ENCODE measurements at regions not wholly inside any gene's neighbourhood (a gene's known extent, or its start where the extent isn't known, plus 50 kb on each side); places are given as distances from the start of the nearest gene placed in this dataset.
"Not testable (repeated sequence)": the region's sequence is repeated elsewhere in the genome, so short reads cannot be mapped to it uniquely, and the experiment has no call there.

- no peak for DNase-seq (ENCODE audit: extremely low spot score, unreplicated experiment)
- Mint-ChIP-seq H3K4me1 (ENCODE audit: unreplicated experiment) (no peaks in the 10 kb centered on the region), H3K36me3 (no peaks in the 10 kb centered on the region), H3K9me3 (no peaks in the 10 kb centered on the region), H3K27ac (no peak overlapping the region), H3K4me3 (no peak overlapping the region), H3K27me3 (peaks cover 3% of the 10 kb centered on the region)
- TF ChIP-seq, protein P1, sequence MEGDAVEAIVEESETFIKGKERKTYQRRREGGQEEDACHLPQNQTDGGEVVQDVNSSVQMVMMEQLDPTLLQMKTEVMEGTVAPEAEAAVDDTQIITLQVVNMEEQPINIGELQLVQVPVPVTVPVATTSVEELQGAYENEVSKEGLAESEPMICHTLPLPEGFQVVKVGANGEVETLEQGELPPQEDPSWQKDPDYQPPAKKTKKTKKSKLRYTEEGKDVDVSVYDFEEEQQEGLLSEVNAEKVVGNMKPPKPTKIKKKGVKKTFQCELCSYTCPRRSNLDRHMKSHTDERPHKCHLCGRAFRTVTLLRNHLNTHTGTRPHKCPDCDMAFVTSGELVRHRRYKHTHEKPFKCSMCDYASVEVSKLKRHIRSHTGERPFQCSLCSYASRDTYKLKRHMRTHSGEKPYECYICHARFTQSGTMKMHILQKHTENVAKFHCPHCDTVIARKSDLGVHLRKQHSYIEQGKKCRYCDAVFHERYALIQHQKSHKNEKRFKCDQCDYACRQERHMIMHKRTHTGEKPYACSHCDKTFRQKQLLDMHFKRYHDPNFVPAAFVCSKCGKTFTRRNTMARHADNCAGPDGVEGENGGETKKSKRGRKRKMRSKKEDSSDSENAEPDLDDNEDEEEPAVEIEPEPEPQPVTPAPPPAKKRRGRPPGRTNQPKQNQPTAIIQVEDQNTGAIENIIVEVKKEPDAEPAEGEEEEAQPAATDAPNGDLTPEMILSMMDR (conservative IDR thresholded peaks at IDR 0.05), result no peak
These were observed 130.2 kb downstream of the MED10 start for GRCh38 chr5:6248132-6248531.

DNA sequence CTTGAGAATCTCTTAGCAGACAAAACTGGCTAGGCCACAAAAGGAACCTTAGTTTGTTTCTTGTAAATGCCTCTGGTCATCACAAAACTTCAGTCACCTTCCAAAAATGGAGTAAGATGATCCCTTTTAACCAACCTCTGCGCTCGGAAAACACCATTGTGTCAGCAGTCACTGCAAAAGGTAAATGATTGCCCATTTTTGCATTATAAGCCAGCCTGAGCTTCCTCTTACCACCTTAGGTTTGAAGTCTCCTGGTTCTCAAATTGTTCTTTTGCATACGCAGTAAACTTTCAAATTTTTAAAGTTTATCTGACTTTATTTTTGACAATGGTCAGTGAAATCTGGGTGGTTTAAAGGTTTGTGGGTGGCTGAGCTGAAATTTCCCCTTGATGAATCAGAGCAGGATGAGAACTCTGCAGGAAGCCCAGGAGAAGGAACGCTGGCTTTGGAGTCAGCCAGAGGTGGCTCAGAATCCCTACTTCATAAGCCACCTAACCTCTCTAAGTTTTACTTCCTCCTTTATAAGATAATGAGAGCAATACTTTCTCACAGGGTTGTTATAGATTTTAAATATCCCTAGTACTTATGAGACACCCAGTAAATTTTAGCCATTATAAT, 131.4 kb downstream of the MED10 start:
- Mint-ChIP-seq H3K27me3 (peaks cover 3% of the 10 kb centered on the region), H3K27ac (no peak overlapping the region), H3K4me3 (no peak overlapping the region), H3K4me1 (ENCODE audit: unreplicated experiment) (no peaks in the 10 kb centered on the region), H3K9me3 (no peaks in the 10 kb centered on the region), H3K36me3 (no peaks in the 10 kb centered on the region)
- TF ChIP-seq, protein P1 (conservative IDR thresholded peaks at IDR 0.05), result no peak
- no peak for DNase-seq (ENCODE audit: extremely low spot score, unreplicated experiment)

DNA sequence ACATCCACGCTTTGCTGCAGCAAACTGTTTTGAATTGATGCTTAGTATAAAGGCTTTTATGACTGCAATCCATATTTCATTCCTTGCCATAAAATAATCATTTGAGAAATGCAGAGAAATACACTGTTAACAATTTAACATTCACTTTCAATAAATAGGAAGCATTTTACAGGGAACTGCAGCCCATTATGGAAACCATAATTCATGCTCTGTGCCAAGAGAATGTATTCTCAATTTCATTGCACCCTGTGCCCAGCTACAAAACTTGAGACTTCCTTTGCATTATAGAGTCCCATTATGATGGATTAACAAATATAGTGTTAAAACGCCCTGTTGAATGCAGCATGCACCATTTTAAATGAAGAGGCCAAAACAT, 134.0 kb downstream of the MED10 start:
- Mint-ChIP-seq H3K27ac (no peak overlapping the region), H3K27me3 (peaks cover 3% of the 10 kb centered on the region), H3K4me1 (ENCODE audit: unreplicated experiment) (no peaks in the 10 kb centered on the region), H3K36me3 (no peaks in the 10 kb centered on the region), H3K9me3 (no peaks in the 10 kb centered on the region), H3K4me3 (no peak overlapping the region)
- DNase-seq (ENCODE audit: extremely low spot score, unreplicated experiment), result no peak
- TF ChIP-seq, protein P1 (conservative IDR thresholded peaks at IDR 0.05), result no peak

GRCh38 chr5:6243706-6244338, 134.5 kb downstream of the MED10 start:
- H3K9me3 Mint-ChIP-seq, result no peaks in the 10 kb centered on the region
- TF ChIP-seq, protein P1 (conservative IDR thresholded peaks at IDR 0.05), result no peak
- peaks cover 3% of the 10 kb centered on the region for H3K27me3 Mint-ChIP-seq
- no peaks in the 10 kb centered on the region for H3K4me1 Mint-ChIP-seq (ENCODE audit: unreplicated experiment)
- DNase-seq (ENCODE audit: extremely low spot score, unreplicated experiment), result no peak
- no peak overlapping the region for H3K4me3 Mint-ChIP-seq
- H3K36me3 Mint-ChIP-seq, result no peaks in the 10 kb centered on the region
- H3K27ac Mint-ChIP-seq, result no peak overlapping the region

- not testable (repeated sequence) for H3K4me3 Mint-ChIP-seq; H3K27me3 Mint-ChIP-seq; H3K4me1 Mint-ChIP-seq (ENCODE audit: unreplicated experiment); H3K36me3 Mint-ChIP-seq; H3K27ac Mint-ChIP-seq; H3K9me3 Mint-ChIP-seq; DNase-seq (ENCODE audit: extremely low spot score, unreplicated experiment)
These were observed 137.3 kb downstream of the MED10 start for GRCh38 chr5:6241056-6241455.

- Mint-ChIP-seq H3K27me3 (peaks cover 6% of the 10 kb centered on the region), H3K27ac (no peak overlapping the region), H3K9me3 (no peaks in the 10 kb centered on the region), H3K4me3 (no peak overlapping the region), H3K4me1 (ENCODE audit: unreplicated experiment) (no peaks in the 10 kb centered on the region), H3K36me3 (no peaks in the 10 kb centered on the region)
- no peak for DNase-seq (ENCODE audit: extremely low spot score, unreplicated experiment)
- TF ChIP-seq, protein P1 (conservative IDR thresholded peaks at IDR 0.05), result no peak
These were observed 141.4 kb downstream of the MED10 start for GRCh38 chr5:6236858-6237481.
